T-helper 2 cell treated with Interferon-gamma antibody and Interleukin-4, amounts not matched to agents 5 μg/mL and 100 μg/mL, for 36 hours (primary cell): ENCODE measurements at regions not wholly inside any gene's neighbourhood (a gene's known extent, or its start where the extent isn't known, plus 50 kb on each side); places are given as distances from the start of the nearest gene placed in this dataset.
"Not testable (repeated sequence)": the region's sequence is repeated elsewhere in the genome, so short reads cannot be mapped to it uniquely, and the experiment has no call there.

Experiments
- DNase-seq: peaks from one replicate; pipeline ENCODE4 v3.0.0; 2021; ENCODE audit warnings: low spot score
- H3K27ac Mint-ChIP-seq: one replicate; pipeline ENCODE4 v1.8.0; 2021; ENCODE audit warnings: mild to moderate bottlenecking, mixed read lengths
- H3K27me3 Mint-ChIP-seq: one replicate; pipeline ENCODE4 v1.8.0; 2021; ENCODE audit warnings: low read depth, mixed read lengths
- H3K36me3 Mint-ChIP-seq: one replicate; pipeline ENCODE4 v1.8.0; 2021; ENCODE audit warnings: low read depth, mixed read lengths
- H3K4me1 Mint-ChIP-seq: one replicate; pipeline ENCODE4 v1.8.0; 2021; ENCODE audit warnings: low read depth, mixed read lengths
- H3K4me3 Mint-ChIP-seq: one replicate; pipeline ENCODE4 v1.8.0; 2022; ENCODE audit warnings: mild to moderate bottlenecking, moderate library complexity, mixed read lengths
- H3K9me3 Mint-ChIP-seq: one replicate; pipeline ENCODE4 v1.8.0; 2021; ENCODE audit warnings: mixed read lengths

GRCh38 chr20:43383026-43383795 is 74.5 kb upstream of the SRSF6 start:
- H3K4me1 Mint-ChIP-seq: no peaks in the 10 kb centered on the region
- H3K4me3 Mint-ChIP-seq: no peak overlapping the region
- H3K27me3 Mint-ChIP-seq: no peaks in the 10 kb centered on the region

DNA sequence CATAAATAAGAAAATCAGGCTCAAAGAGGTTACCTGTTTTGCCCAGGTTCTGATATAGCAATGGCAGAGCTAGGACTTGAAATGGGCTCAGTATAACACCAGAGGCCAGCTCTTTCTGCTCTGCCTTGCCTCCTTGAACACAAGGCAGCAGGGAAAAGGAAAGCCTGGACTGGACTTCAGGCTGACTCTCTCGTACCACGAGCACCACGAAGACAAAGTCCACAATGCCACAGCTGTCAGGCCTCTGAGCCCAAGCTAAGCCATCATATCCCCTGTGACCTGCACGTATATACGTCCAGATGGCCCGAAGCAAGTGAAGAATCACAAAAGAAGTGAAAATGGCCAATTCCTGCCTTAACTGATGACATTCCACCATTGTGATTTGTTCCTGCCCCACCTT is 75.6 kb upstream of the SRSF6 start:
- H3K27ac Mint-ChIP-seq, DNase-seq, H3K4me1 Mint-ChIP-seq, H3K27me3 Mint-ChIP-seq, H3K9me3 Mint-ChIP-seq, H3K36me3 Mint-ChIP-seq, H3K4me3 Mint-ChIP-seq: not testable (repeated sequence)

More at GRCh38 chr20:43383026-43383795, 74.5 kb upstream of the SRSF6 start:
- no peak for DNase-seq
- H3K36me3 Mint-ChIP-seq: no peaks in the 10 kb centered on the region
- no peaks in the 10 kb centered on the region for H3K9me3 Mint-ChIP-seq
- no peak overlapping the region for H3K27ac Mint-ChIP-seq

- H3K9me3 Mint-ChIP-seq, H3K27ac Mint-ChIP-seq, H3K4me3 Mint-ChIP-seq, H3K4me1 Mint-ChIP-seq, H3K27me3 Mint-ChIP-seq, H3K36me3 Mint-ChIP-seq: not testable (repeated sequence)
- DNase-seq: peak; percentile 5
Measured at GRCh38 chr20:43381533-43381932, 76.2 kb upstream of the SRSF6 start.

- H3K4me3 Mint-ChIP-seq: no peak overlapping the region
- no peaks in the 10 kb centered on the region for H3K4me1 Mint-ChIP-seq
- DNase-seq: no peak
- peaks cover 4% of the 10 kb centered on the region for H3K27me3 Mint-ChIP-seq
- no peak overlapping the region for H3K27ac Mint-ChIP-seq
- H3K9me3 Mint-ChIP-seq: no peaks in the 10 kb centered on the region
- no peaks in the 10 kb centered on the region for H3K36me3 Mint-ChIP-seq
Measured at GRCh38 chr20:43379239-43379917, 78.3 kb upstream of the SRSF6 start.

DNA sequence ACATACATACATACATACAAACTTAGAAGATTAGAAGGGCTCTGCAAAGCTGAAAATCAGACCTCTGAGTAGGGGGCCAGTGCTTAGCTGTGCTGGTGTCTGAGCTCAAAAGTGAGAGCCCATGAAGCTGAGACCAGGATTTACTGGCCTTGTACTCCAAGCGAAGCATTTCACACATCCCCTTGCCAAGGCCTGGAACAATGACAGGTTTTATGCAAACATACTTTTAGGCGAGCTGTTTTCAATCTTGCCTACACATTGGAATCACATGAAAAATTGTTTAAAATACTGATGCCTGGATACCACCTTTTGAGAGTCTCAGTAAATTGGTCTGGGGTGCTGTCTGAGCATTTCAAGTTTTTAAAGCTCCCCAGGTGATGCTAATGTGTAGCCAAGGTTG is 80.9 kb upstream of the SRSF6 start:
- Mint-ChIP-seq H3K27me3 (peaks cover 4% of the 10 kb centered on the region), H3K4me1 (no peaks in the 10 kb centered on the region), H3K27ac (no peak overlapping the region), H3K4me3 (no peak overlapping the region), H3K36me3 (no peaks in the 10 kb centered on the region), H3K9me3 (no peaks in the 10 kb centered on the region)
- no peak for DNase-seq

DNA sequence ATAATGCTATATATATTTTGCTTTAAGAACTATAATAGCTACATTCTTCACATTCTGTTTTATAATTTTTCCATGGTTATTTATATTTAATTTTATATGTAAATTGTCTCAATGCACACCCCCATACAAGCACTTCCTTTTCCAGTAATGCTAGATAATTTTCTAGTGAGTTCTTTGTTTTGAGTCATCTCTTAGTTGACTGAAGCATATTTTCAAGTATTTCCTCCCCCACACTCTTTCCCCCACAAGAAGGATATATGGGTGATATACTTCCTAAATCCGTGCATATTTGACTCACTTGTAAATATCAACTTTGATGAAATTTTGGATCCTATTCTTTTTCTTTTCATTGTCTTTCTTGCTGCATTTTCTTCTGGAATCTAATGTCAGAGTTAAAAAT is 82.1 kb upstream of the SRSF6 start:
- Mint-ChIP-seq H3K36me3 (no peaks in the 10 kb centered on the region), H3K27ac (no peak overlapping the region), H3K9me3 (no peaks in the 10 kb centered on the region), H3K4me3 (no peak overlapping the region), H3K27me3 (peaks cover 4% of the 10 kb centered on the region), H3K4me1 (no peaks in the 10 kb centered on the region)
- no peak for DNase-seq

- DNase-seq: no peak
- no peak overlapping the region for H3K4me3 Mint-ChIP-seq
Measured at GRCh38 chr20:43372051-43372450, 85.6 kb upstream of the SRSF6 start.

GRCh38 chr20:43365691-43366090 is 92.0 kb upstream of the SRSF6 start:
- Mint-ChIP-seq H3K4me3 (no peak overlapping the region), H3K27me3 (no peaks in the 10 kb centered on the region), H3K9me3 (no peaks in the 10 kb centered on the region), H3K27ac (no peak overlapping the region), H3K4me1 (no peaks in the 10 kb centered on the region), H3K36me3 (no peaks in the 10 kb centered on the region)
- DNase-seq: no peak

More at GRCh38 chr20:43372051-43372450, 85.6 kb upstream of the SRSF6 start:
- no peaks in the 10 kb centered on the region for H3K9me3 Mint-ChIP-seq
- peaks cover 4% of the 10 kb centered on the region for H3K27me3 Mint-ChIP-seq
- no peaks in the 10 kb centered on the region for H3K4me1 Mint-ChIP-seq
- no peaks in the 10 kb centered on the region for H3K36me3 Mint-ChIP-seq
- no peak overlapping the region for H3K27ac Mint-ChIP-seq

GRCh38 chr20:43364001-43364400 is 93.7 kb upstream of the SRSF6 start:
- no peaks in the 10 kb centered on the region for H3K27me3 Mint-ChIP-seq
- H3K9me3 Mint-ChIP-seq: no peaks in the 10 kb centered on the region
- no peaks in the 10 kb centered on the region for H3K4me1 Mint-ChIP-seq
- H3K36me3 Mint-ChIP-seq: no peaks in the 10 kb centered on the region
- no peak for DNase-seq
- no peak overlapping the region for H3K4me3 Mint-ChIP-seq
- H3K27ac Mint-ChIP-seq: no peak overlapping the region

GRCh38 chr20:43363506-43363905 is 94.2 kb upstream of the SRSF6 start:
- H3K4me3 Mint-ChIP-seq: no peak overlapping the region
- H3K27me3 Mint-ChIP-seq: no peaks in the 10 kb centered on the region
- H3K36me3 Mint-ChIP-seq: no peaks in the 10 kb centered on the region
- DNase-seq: no peak
- no peaks in the 10 kb centered on the region for H3K4me1 Mint-ChIP-seq
- H3K9me3 Mint-ChIP-seq: no peaks in the 10 kb centered on the region
- H3K27ac Mint-ChIP-seq: no peak overlapping the region

DNA sequence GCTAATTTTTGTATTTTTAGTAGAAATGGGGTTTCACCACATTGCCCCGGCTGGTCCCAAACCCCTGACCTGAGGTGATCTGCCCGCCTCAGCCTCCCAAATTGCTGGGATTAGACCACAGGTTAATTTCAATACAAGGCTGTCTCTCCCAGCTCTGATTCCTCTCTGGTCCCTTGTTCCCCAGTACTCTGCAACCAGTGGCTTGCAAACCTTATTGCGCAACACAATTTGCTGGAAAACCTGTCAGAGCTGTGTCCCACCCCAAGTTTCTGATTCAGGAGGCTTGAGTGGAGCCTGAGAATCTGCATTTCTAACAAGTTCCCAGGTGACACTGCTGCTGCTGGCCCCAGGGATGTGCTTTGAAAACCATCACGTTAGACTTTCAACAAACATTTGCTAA is 96.2 kb upstream of the SRSF6 start:
- no peaks in the 10 kb centered on the region for H3K27me3 Mint-ChIP-seq
- H3K4me1 Mint-ChIP-seq: no peaks in the 10 kb centered on the region
- no peak for DNase-seq
- H3K36me3 Mint-ChIP-seq: no peaks in the 10 kb centered on the region
- H3K27ac Mint-ChIP-seq: no peak overlapping the region
- no peaks in the 10 kb centered on the region for H3K9me3 Mint-ChIP-seq
- H3K4me3 Mint-ChIP-seq: no peak overlapping the region

DNA sequence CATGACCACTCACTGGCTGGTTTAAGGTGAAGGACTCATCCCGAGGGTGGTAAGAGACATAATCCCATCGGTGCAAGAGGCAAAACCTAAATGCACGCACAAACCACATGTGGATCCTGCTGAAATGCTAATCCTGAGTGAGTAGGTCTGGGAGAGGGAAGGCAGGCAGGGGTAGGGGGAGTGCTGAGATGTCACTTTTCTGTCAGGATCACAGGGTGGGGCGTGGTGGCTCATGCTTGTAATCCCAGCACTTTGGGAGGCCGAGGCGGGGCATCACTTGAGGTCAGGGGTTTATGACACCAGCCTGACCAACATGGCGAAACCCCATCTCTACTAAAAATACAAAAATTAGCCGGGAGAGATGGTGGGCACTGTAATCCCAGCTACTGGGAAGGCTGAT is 97.7 kb upstream of the SRSF6 start:
- Mint-ChIP-seq H3K27me3 (no peaks in the 10 kb centered on the region), H3K4me3 (no peak overlapping the region), H3K4me1 (no peaks in the 10 kb centered on the region), H3K36me3 (no peaks in the 10 kb centered on the region), H3K27ac (no peak overlapping the region), H3K9me3 (no peaks in the 10 kb centered on the region)
- no peak for DNase-seq

DNA sequence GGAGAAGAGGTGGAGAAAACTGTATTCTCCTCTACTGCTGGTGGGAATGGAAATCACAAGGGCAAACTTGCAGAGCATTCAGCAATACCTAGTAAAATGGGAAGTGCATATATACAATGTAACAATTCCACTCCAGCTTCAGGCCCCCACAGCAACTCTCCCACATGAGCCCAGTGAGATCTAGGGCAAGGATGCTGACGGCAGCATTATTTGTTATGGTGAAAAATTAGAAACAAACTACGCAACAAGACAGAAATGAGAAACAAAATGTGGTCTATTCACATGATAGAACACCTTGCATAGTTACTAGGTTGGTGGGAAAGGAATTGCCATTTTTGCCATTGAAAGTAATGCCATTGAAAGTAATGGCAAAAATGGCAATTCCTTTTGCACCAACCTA is 98.9 kb upstream of the SRSF6 start:
- Mint-ChIP-seq H3K27me3 (no peaks in the 10 kb centered on the region), H3K9me3 (no peaks in the 10 kb centered on the region), H3K4me1 (no peaks in the 10 kb centered on the region)

GRCh38 chr20:43357352-43357751 is 100.3 kb upstream of the SRSF6 start:
- H3K27me3 Mint-ChIP-seq: no peaks in the 10 kb centered on the region
- H3K9me3 Mint-ChIP-seq: no peaks in the 10 kb centered on the region
- no peaks in the 10 kb centered on the region for H3K4me1 Mint-ChIP-seq
- H3K4me3 Mint-ChIP-seq: no peak overlapping the region
- no peak overlapping the region for H3K27ac Mint-ChIP-seq
- no peak for DNase-seq
- H3K36me3 Mint-ChIP-seq: no peaks in the 10 kb centered on the region

More for the DNA sequence above, 98.9 kb upstream of the SRSF6 start:
- no peak overlapping the region for H3K27ac Mint-ChIP-seq
- H3K4me3 Mint-ChIP-seq: no peak overlapping the region
- DNase-seq: no peak
- H3K36me3 Mint-ChIP-seq: no peaks in the 10 kb centered on the region

DNA sequence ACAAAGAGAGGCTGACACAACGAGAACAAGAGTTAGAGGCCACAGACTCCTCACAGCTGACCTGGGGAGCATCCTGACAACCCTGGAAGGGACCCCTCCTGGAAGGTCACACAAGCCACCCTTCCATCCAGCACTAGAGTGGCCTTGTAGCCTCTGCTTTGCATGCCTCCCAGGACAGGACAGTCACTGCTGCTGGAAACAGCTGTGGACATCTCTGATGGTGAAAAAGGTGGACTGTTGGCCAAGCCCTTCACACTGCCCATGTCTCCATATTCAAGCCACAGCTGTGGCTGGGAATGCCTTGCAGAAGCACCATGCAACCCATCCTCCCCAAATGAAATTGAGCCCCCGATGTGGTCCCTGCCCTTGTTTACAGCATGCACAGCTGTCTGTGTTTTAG is 102.1 kb upstream of the SRSF6 start:
- no peak overlapping the region for H3K4me3 Mint-ChIP-seq
- H3K9me3 Mint-ChIP-seq: no peaks in the 10 kb centered on the region
- no peak overlapping the region for H3K27ac Mint-ChIP-seq
- H3K27me3 Mint-ChIP-seq: no peaks in the 10 kb centered on the region
- no peaks in the 10 kb centered on the region for H3K4me1 Mint-ChIP-seq
- no peak for DNase-seq
- no peaks in the 10 kb centered on the region for H3K36me3 Mint-ChIP-seq
